Gastroesophageal sphincter (tissue), 3 donors: ENCODE measurements at regions not wholly inside any gene's neighbourhood (a gene's known extent, or its start where the extent isn't known, plus 50 kb on each side); places are given as distances from the start of the nearest gene placed in this dataset.

ENCODE experiments used
- CTCF ChIP-seq, 4 experiments: fragments of 200-600 bp in 2 of 4; fragments of 450-650 bp in 2 of 4; sonication (generic) in 1 of 4; IDR thresholded peaks; one replicate each; pipeline ENCODE4 v1.5.1; 2017 to 2019; ENCODE audit warnings: antibody characterized with exemption in 4 of 4, mild to moderate bottlenecking in 2 of 4, moderate library complexity in 2 of 4
- EP300 ChIP-seq: sonication (generic); formaldehyde crosslinking; IDR thresholded peaks from one replicate; pipeline ENCODE4 v1.6.1; 2017; ENCODE audit warnings: antibody characterized with exemption, mild to moderate bottlenecking
- POLR2A ChIP-seq, 2 donors: fragments of 450-650 bp; IDR thresholded peaks; one replicate each; pipeline ENCODE4 v1.6.1; 2017; ENCODE audit warnings: antibody characterized with exemption in 2 of 2, mild to moderate bottlenecking in 2 of 2, moderate library complexity in 1 of 2

- TF ChIP-seq CTCF (IDR thresholded peaks at IDR 0.05) = no peak
- no peak for TF ChIP-seq POLR2A (IDR thresholded peaks at IDR 0.05)
- TF ChIP-seq EP300 = no peak
These were observed 133.3 kb upstream of the GUCY1A2 start for GRCh38 chr11:107151579-107151978.
